DMS114 treated with DMSO at 0.1 percent for 48 hours (cell line): ENCODE measurements at regions not wholly inside any gene's neighbourhood (a gene's known extent, or its start where the extent isn't known, plus 50 kb on each side); places are given as distances from the start of the nearest gene placed in this dataset.
"Not testable (repeated sequence)": the region's sequence is repeated elsewhere in the genome, so short reads cannot be mapped to it uniquely, and the experiment has no call there.

Source experiments
- DNase-seq: peaks from one replicate; lab custom pipeline; 2025; ENCODE audit not compliant: unreplicated experiment; lab: John Stamatoyannopoulos, UW

GRCh38 chr21:22253761-22254160, 1255.6 kb downstream of the NCAM2 start:
- DNase-seq: no peak

GRCh38 chr21:22258821-22259220, 1260.6 kb downstream of the NCAM2 start:
- no peak for DNase-seq

GRCh38 chr21:22260274-22260673, 1262.1 kb downstream of the NCAM2 start:
- DNase-seq: no peak

- no peak for DNase-seq
These were observed 1265.7 kb downstream of the NCAM2 start for GRCh38 chr21:22263890-22264289.

GRCh38 chr21:22277341-22277740, 1279.1 kb downstream of the NCAM2 start:
- DNase-seq: no peak

GRCh38 chr21:22278366-22278765, 1280.2 kb downstream of the NCAM2 start:
- DNase-seq: no peak

- DNase-seq: no peak
These were observed 1282.6 kb downstream of the NCAM2 start for GRCh38 chr21:22280851-22281250.

GRCh38 chr21:22288885-22289499, 1290.8 kb downstream of the NCAM2 start:
- DNase-seq: no peak

GRCh38 chr21:22292144-22292543, 1293.9 kb downstream of the NCAM2 start:
- no peak for DNase-seq

- no peak for DNase-seq
These were observed 1299.4 kb downstream of the NCAM2 start for GRCh38 chr21:22297575-22297974.

GRCh38 chr21:22311741-22312462, 1313.7 kb downstream of the NCAM2 start:
- DNase-seq: no peak

- DNase-seq: no peak
These were observed 1316.8 kb downstream of the NCAM2 start for GRCh38 chr21:22314963-22315362.

GRCh38 chr21:22319435-22319834, 1321.2 kb downstream of the NCAM2 start:
- DNase-seq: no peak

- DNase-seq: no peak
These were observed 1344.7 kb downstream of the NCAM2 start for GRCh38 chr21:22342889-22343288.

GRCh38 chr21:22343303-22343702, 1345.1 kb downstream of the NCAM2 start:
- no peak for DNase-seq

GRCh38 chr21:22343721-22344120, 1345.5 kb downstream of the NCAM2 start:
- DNase-seq: no peak

GRCh38 chr21:22345624-22346023, 1347.4 kb downstream of the NCAM2 start:
- DNase-seq: no peak

GRCh38 chr21:22346576-22346975, 1348.4 kb downstream of the NCAM2 start:
- DNase-seq: no peak

- DNase-seq: no peak
These were observed 1352.9 kb downstream of the NCAM2 start for GRCh38 chr21:22351076-22351475.

- DNase-seq: no peak
These were observed 1353.9 kb downstream of the NCAM2 start for GRCh38 chr21:22352088-22352487.

GRCh38 chr21:22355949-22356348, 1357.7 kb downstream of the NCAM2 start:
- DNase-seq: no peak

- no peak for DNase-seq
These were observed 1358.5 kb downstream of the NCAM2 start for GRCh38 chr21:22356663-22357062.

- DNase-seq: not testable (repeated sequence)
These were observed 1361.4 kb downstream of the NCAM2 start for GRCh38 chr21:22359599-22359998.
